GM18502 (cell line): ENCODE measurements at regions not wholly inside any gene's neighbourhood (a gene's known extent, or its start where the extent isn't known, plus 50 kb on each side); places are given as distances from the start of the nearest gene placed in this dataset.
A peak's percentile ranks its signal among the peaks of the same experiment; 100 is the strongest.
"Not testable (repeated sequence)": the region's sequence is repeated elsewhere in the genome, so short reads cannot be mapped to it uniquely, and the experiment has no call there.

Experiments
- ATAC-seq: cut with Tn5 transposase; IDR thresholded peaks from one replicate; pipeline ENCODE4 v1.9.1; 2021; ENCODE audit warnings: mild to moderate bottlenecking; ENCODE audit not compliant: unreplicated experiment, poor library complexity

DNA sequence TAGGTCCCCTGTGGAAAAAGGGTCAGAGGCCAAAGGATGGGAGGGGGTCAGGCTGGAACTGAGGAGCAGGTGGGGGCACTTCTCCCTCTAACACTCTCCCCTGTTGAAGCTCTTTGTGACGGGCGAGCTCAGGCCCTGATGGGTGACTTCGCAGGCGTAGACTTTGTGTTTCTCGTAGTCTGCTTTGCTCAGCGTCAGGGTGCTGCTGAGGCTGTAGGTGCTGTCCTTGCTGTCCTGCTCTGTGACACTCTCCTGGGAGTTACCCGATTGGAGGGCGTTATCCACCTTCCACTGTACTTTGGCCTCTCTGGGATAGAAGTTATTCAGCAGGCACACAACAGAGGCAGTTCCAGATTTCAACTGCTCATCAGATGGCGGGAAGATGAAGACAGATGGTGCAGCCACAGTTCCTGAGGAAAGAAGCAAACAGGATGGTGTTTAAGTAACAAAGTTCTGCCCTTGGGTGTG is 165.8 kb downstream of the RPIA start:
- ATAC-seq: no peak

DNA sequence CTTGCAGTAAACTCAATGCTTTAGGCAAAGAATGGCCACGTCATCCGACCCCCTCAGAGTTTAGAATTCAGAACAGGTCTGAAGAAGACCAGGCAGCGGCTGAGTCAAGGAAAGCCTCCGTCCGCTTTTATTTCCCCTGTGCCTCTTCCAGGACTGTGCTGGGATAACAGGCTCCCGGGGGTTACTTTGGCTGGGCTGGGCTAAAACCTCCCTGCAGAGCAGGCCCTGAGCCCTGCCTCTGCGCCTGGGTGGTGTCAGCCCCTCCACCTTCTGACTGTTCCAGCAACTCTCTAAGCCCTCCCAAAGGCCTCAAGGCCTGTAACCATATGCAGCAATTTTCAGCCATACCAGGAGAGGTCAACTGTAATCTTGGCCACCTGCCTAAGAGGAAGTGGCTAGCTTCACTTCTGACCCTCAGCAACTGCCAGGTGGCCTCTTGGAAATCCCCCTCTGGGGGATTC is 166.5 kb downstream of the RPIA start:
- peak; percentile 76 for ATAC-seq

DNA sequence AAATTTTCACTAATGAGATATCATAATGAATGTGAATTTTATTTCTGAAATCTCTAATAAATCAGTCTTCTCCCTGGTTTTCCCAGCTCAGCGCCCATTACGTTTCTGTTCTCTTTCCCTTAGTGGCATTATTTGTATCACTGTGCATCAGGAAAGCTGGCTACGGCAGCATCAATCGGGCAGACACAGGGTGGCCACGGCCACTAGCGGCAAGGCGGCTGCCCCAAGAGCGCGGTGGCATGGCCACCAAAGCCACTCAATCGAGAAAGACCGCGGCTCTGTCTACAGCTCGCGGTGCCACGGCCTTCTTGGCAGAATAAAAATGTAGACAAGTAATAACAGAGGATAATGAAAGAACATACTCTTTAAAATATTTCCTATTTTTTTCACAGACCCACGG is 168.0 kb downstream of the RPIA start:
- ATAC-seq: no peak

DNA sequence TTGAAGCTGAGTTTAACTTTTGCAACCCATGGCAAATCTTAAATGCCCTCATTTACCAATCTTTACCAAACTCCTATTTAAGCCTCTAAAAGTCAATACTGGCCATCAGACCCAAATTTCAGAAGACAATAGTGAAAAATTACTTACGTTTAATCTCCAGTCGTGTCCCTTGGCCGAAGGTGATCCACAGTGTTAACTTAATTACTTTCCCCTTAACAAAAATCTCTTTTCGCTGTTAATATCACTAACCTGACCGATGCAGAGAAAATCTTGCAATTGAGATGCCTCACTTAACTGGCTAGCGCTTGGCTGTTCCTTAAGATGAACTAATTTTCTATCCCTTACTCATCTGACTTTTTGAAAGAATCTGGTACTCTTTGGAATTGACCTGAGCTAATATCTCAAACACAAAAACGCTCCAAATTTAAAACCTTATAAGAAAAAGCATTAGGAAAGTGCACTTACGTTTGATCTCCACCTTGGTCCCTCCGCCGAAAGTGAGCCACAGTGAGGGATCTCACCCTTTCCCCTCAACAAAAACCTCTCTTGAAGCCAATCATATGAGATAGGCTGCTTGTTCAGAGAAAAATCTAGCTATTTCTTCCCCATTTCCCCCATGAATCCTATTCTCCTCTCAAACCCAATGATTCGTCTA is 169.1 kb downstream of the RPIA start:
- no peak for ATAC-seq

DNA sequence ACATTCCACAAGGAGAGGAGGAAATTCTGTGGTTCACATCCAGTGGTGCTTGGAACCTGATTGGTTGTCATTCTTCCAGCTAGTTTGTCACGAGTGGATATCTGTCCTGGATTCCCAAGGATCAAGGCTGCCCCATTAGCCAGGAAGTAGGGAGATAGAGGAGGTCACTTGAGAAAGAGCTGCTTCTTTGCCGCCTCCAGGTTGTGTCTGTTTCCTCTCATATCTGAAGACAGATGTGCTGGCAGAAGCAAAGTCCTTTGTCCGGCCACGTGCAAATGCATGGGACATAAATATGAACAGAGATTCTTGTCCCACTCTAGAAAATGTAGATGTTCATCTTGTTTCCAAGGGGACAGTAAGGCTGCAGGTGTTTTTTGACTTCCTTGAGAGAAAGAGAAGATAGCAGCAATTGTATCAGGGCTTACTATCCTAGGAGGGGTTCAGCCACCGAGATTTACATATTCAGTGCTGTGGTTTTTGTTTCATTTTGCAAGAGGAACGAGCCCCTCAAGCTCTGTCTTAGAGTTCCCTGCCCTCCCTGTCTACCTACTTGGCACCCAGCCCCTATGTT is 174.4 kb downstream of the RPIA start:
- peak; percentile 64 for ATAC-seq

DNA sequence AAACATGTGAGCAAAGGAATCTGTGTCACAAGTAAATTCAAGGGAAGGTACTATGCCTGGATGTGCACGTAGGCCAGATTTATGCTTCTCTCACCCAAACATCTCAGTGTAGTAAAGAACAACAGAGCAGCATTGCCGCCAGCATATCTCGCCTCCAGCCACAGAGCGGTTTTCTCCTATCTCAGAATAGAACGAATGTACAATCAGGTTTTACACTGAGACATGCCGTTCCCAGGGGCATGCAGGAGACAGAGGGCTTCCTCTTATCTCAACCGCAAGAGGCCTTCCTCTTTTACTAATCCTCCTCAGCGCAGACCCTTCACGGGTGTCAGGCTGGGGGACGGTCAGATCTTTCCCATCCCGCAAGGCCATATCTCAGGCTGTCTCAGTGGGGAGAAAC is 175.3 kb downstream of the RPIA start:
- ATAC-seq: no peak

DNA sequence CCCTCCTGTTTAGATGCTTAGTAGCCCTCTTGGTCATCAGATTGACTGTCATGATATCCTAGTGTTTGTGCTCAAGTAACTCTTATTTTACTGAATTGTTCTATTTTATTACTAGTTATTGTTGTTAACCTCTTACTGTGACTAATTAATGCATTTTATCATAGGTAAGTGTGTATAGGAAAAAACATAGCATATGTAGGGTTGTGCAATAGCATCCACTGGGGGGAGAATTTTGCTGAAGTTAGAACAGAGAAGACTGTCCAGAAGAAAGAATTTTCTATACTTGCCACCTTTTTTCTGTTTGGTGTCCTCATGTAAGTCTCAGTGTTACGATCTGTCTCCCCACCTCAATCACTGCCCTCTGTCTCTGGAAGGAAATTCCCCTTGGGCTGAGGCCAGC is 177.4 kb downstream of the RPIA start:
- ATAC-seq: no peak

DNA sequence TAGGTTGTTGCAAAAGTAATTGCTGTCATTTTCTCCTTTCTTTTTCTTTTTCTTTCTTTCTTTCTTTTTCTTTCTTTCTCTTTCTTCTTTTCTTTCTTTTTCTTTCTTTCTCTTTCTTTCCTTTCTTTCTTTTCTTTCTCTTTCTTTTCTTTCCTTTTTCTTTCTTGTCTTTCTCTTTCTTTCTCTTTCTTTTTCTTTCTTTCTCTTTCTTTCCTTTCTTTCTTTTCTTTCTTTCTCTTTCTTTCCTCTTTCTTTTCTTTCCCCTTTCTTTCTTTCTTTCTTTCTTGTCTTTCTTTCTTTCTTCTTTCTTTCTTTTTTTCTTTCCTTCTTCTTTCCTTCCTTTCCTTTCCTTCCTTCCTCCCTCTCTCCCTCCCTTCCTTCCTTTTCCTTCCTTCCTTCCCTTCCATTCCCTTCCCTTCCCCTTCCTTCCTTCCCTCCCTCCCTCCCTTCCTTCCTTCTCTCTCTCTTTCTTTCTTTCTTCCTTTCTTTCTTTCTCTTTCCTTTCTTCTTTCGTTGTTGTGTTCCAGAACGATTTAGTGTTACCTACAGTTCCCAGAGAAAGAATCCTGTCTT is 178.9 kb downstream of the RPIA start:
- ATAC-seq: no peak

DNA sequence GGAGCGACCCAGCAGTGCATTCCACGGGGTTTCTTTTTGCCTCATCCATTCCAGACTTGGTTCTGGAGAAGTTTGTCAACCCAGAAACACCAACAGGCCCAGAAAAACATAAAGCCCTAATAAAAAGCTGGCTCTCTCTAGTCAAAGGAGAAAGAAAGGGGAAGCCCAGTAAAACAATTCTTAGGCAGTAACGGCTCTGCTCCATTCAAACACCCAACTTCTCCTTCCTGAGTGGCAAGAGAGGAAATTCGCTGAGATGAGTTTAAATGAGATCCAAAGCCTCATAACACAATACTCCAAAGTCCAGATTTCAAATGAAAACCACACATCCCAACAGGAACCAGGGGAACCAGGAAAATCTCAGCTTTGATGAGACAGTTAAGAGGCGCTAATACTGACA is 179.9 kb downstream of the RPIA start:
- ATAC-seq: no peak

DNA sequence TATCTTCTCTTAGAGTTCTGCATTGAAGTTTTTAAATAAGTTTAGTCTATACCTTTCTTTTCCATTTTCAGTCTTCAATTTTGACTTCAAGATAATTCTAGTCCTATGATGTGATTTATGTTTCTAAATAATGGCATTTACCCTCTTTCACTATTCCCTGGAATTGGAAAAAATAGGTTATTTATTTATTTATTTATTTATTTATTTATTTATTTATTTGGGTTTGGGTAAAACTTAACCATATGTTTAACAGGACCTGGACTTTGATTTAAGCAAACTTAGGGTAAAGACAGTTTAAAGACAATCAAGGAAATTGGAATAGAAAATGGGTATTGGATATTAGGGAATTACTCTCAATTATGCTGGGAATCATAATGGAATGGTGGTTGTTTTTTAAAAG is 182.1 kb downstream of the RPIA start:
- no peak for ATAC-seq

DNA sequence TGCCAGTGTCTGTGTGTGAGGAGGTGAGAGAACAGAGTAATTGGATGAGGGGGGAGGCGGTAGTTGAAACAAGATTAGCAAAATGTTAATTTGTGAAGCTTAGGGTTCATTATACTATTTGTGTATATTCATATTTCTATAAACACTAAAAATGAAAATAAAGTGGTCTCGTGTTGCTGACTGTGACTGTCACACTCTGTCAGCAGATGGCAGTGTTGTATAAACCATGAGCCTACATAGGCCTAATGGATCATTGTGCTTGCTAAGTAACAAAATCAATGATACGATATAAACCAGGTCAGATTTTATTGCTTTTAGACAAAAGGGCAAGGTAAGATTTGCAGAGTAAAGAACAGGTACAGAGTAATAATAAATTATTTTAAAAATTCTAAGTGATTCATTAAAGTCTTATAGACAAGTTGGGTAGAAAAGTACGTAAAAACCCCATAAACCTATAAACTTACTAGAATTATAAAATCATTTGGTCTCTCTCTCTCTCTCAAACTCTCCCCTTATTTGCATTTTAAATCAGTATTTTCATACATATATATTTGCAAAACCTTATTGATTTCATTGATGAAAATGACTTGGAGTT is 182.7 kb downstream of the RPIA start:
- no peak for ATAC-seq

DNA sequence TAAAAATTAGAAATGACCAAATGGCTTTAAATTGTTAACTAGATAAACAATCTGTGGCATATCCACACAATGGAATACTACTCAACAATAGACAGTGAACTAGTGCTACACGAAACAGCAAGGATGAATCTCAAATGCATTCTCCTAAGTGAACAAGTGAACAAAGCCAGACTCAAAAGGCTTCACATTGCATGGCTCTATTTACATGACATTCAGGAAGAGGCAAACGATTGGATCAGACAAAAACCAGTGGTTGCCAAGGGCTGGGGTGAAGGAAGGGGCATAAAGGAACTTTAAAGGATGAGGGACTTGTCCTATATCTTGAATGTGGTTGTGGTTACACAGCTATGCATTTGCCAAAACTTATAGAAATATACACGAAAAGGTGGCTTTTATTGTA is 184.3 kb downstream of the RPIA start:
- ATAC-seq: no peak

DNA sequence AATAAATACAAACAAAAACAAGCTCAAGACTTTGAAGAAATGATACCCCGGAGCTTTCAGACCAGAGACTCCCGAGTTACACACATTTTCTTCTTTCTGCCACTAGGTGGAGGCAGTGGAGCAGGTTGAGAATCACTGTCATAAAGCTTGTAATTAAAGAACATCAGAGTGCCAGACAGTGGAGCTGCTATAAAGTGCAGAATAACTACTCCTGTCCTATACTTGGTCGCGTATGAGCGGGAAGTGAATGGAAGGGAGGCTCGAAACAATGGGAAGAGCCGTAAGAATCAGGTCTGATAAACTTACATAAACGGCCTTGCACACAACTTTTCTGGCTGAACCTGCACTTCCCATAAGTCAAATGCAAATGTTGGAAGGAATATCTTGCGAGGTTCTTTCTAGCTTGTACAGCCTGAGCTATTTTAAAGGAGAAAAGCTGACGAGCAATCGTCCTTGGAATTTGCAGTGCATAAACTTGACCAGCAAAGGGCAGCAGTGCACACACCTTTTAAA is 189.0 kb downstream of the RPIA start:
- peak; percentile 67 for ATAC-seq

DNA sequence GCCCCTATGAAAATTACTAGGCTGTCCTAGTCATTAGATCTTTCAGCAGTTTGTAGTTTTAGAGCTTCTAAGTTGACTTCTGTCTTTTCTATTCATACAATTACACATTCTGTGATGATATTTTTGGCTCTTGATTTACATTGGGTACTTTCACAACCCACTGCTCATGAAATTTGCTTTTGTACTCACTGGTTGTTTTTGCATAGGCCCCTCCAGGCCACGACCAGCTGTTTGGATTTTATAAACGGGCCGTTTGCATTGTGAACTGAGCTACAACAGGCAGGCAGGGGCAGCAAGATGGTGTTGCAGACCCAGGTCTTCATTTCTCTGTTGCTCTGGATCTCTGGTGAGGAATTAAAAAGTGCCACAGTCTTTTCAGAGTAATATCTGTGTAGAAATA is 193.8 kb downstream of the RPIA start:
- peak; percentile 82 for ATAC-seq

DNA sequence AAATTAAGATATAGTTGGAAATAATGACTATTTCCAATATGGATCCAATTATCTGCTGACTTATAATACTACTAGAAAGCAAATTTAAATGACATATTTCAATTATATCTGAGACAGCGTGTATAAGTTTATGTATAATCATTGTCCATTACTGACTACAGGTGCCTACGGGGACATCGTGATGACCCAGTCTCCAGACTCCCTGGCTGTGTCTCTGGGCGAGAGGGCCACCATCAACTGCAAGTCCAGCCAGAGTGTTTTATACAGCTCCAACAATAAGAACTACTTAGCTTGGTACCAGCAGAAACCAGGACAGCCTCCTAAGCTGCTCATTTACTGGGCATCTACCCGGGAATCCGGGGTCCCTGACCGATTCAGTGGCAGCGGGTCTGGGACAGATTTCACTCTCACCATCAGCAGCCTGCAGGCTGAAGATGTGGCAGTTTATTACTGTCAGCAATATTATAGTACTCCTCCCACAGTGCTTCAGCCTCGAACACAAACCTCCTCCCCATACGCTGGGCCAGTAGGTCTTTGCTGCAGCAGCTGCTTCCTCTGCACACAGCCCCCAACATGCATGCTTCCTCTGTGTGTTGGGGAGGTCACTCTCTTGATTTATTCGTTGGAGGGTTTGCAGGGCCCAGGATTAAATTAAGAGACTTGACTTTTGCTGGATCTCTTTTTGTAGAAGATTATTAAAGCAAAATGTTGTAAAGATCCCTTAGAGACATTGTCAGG is 194.4 kb downstream of the RPIA start:
- ATAC-seq: peak; percentile 66

DNA sequence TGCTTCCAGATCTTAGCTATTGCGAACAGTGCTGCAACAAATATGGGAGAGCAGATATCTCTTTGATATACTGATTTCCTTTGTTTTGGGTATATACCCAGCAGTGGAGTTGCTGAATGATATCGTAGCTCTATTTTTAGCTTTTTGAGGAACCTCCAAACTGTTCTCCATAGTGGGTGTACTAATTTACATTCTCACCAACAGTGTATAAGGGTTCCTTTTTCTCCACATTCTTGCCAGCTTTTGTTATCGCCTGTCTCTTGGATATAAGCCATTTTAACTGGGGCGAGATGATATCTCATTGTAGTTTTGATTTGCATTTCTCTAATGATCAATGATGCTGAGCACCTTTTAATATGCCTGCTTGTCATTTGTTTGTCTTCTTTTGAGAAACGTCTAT is 196.0 kb downstream of the RPIA start:
- not testable (repeated sequence) for ATAC-seq

DNA sequence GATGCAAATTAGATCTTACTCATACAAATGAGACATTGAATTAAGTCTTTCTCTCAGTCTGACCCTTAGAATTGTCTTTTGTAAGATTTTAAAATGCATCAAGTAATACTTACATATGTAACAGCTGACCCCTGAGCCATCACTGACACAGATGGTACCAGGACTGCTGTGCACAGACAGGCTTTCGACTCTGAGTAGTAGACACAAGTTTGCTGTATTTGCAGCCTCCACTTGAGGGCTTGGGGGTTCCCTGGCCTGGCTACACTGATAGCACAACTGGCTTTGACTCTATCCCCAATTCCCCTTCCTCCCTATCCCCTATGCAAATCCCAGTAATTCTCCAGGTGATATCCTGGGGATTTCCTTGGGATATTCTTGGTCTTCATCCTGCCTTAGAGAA is 200.7 kb downstream of the RPIA start:
- ATAC-seq: no peak

DNA sequence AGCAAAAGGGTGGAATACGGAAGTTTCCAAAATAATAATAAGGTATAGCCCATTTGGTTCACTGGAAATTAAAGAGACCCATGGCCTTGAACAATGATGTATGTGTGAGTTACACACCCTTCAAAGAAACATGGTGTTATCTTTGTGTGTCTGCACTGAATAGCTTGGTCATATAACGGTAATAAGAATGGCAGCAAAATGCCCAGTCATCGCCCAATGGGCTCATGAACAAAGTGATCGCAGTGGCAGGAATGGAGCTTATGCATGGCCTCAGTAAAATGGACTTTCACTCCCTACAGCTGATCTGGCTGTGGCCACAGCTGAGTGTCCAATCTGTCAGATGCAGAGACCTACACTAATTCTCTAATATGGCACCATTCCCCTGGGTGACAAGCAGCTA is 201.3 kb downstream of the RPIA start:
- ATAC-seq: no peak

DNA sequence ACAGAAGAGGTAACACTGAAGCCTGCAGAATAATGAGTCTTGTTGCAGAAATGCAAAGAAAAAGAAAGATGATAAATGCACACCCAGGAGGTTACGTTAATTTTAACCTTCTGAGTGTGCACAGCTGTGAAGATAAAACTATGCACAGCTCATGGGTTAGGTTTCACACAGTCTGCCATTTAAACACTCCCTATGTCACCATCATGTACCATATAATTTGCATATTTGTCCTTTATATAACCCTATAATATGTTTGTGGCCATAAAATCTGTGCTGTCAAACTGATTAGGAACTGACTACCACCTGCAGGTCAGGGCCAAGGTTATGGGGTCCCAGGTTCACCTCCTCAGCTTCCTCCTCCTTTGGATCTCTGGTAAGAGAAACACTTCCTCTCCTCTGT is 205.5 kb downstream of the RPIA start:
- ATAC-seq: no peak

DNA sequence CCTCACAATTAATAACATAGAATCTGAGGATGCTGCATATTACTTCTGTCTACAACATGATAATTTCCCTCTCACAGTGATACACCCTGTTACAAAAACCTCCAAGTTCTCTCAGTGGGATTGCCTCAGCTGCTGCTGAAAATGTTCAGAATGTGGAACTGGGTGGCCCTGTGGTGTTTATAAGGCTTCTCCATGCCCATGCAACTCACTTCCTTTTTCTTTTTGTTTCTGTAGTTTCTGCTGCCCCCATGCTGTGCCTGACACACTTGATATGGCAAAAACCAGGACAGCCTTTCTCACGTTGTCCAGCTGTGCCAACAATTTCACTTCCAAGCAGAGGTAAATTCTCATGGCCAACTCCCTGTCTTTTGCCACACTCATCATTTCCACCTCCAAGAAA is 206.2 kb downstream of the RPIA start:
- ATAC-seq: no peak
